ENCODE measurements at regions not wholly inside any gene's neighbourhood (a gene's known extent, or its start where the extent isn't known, plus 50 kb on each side); places are given as distances from the start of the nearest gene placed in this dataset.

DNA sequence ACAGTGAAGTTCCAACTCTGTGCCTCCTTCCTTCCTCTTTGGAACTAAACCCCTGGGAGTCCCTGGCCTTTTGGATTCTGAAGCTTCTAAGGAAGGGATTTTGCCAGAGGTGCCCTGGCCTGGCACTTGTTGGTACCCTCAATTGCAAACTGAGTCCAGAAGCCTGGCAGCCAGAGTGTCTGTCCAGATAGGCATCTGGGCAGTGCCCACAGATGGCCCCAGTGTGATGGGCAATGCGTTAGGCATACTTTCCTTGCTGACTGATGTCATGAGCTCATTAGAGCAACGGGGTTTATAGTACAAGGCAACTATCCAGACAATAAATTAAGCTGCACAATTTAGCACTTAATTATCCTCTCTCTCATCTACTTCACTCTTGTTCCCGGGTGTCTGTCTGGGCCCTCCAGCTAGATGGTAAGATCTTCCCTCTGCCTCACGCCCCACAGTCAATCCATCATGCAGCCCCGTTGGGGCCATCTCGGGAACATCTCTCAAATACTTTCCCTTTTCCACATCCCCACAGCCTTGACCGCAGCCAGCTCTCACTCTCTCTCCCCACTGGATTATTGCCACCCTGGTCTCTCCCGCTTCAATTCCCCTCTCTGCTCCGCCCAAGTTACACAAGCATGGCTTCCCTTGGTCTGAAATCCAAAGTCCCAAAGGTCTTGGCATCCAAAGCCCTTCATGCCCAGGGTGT lies 157.5 kb upstream of the SMIM23 start:
- TF ChIP-seq, protein P1, sequence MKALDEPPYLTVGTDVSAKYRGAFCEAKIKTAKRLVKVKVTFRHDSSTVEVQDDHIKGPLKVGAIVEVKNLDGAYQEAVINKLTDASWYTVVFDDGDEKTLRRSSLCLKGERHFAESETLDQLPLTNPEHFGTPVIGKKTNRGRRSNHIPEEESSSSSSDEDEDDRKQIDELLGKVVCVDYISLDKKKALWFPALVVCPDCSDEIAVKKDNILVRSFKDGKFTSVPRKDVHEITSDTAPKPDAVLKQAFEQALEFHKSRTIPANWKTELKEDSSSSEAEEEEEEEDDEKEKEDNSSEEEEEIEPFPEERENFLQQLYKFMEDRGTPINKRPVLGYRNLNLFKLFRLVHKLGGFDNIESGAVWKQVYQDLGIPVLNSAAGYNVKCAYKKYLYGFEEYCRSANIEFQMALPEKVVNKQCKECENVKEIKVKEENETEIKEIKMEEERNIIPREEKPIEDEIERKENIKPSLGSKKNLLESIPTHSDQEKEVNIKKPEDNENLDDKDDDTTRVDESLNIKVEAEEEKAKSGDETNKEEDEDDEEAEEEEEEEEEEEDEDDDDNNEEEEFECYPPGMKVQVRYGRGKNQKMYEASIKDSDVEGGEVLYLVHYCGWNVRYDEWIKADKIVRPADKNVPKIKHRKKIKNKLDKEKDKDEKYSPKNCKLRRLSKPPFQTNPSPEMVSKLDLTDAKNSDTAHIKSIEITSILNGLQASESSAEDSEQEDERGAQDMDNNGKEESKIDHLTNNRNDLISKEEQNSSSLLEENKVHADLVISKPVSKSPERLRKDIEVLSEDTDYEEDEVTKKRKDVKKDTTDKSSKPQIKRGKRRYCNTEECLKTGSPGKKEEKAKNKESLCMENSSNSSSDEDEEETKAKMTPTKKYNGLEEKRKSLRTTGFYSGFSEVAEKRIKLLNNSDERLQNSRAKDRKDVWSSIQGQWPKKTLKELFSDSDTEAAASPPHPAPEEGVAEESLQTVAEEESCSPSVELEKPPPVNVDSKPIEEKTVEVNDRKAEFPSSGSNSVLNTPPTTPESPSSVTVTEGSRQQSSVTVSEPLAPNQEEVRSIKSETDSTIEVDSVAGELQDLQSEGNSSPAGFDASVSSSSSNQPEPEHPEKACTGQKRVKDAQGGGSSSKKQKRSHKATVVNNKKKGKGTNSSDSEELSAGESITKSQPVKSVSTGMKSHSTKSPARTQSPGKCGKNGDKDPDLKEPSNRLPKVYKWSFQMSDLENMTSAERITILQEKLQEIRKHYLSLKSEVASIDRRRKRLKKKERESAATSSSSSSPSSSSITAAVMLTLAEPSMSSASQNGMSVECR (CRISPR knock-in tag; IDR thresholded peaks at IDR 0.05; ENCODE audit: borderline replicate concordance), result no peak
- TF ChIP-seq FOXP1 (CRISPR knock-in tag; IDR thresholded peaks at IDR 0.05; ENCODE audit: borderline replicate concordance) (no peak), ATF1 (CRISPR knock-in tag; IDR thresholded peaks at IDR 0.05) (no peak), ZNF219 (CRISPR knock-in tag; IDR thresholded peaks at IDR 0.05; ENCODE audit: borderline replicate concordance) (no peak), MYBL2 (CRISPR knock-in tag; IDR thresholded peaks at IDR 0.05) (no peak), PRDM15 (CRISPR knock-in tag; IDR thresholded peaks at IDR 0.05) (no peak), HMGA2 (CRISPR knock-in tag; IDR thresholded peaks at IDR 0.05) (no peak), ZNF138 (CRISPR knock-in tag; conservative IDR thresholded peaks at IDR 0.05) (no peak), ETV6 (CRISPR knock-in tag; IDR thresholded peaks at IDR 0.05) (no peak), ZNF416 (CRISPR knock-in tag; IDR thresholded peaks at IDR 0.05) (no peak)
- TF ChIP-seq, protein P2, sequence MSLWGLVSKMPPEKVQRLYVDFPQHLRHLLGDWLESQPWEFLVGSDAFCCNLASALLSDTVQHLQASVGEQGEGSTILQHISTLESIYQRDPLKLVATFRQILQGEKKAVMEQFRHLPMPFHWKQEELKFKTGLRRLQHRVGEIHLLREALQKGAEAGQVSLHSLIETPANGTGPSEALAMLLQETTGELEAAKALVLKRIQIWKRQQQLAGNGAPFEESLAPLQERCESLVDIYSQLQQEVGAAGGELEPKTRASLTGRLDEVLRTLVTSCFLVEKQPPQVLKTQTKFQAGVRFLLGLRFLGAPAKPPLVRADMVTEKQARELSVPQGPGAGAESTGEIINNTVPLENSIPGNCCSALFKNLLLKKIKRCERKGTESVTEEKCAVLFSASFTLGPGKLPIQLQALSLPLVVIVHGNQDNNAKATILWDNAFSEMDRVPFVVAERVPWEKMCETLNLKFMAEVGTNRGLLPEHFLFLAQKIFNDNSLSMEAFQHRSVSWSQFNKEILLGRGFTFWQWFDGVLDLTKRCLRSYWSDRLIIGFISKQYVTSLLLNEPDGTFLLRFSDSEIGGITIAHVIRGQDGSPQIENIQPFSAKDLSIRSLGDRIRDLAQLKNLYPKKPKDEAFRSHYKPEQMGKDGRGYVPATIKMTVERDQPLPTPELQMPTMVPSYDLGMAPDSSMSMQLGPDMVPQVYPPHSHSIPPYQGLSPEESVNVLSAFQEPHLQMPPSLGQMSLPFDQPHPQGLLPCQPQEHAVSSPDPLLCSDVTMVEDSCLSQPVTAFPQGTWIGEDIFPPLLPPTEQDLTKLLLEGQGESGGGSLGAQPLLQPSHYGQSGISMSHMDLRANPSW (CRISPR knock-in tag; conservative IDR thresholded peaks at IDR 0.05; ENCODE audit: low read depth), result no peak
- H3K4me3 Mint-ChIP-seq, result no peak overlapping the region
- CTCF ChIA-PET, result interaction anchor here (0.8 to 1.5 kb wide), 2 partner anchors 53 to 209 kb away, joined by 3 to 6 read pairs; partner anchors contain the start of gene FGF18
- no peaks in the 10 kb centered on the region for H3K9me3 Mint-ChIP-seq
- peaks cover 88% of the 10 kb centered on the region for H3K27me3 Mint-ChIP-seq (ENCODE audit: low read depth)
- peaks cover 43% of the 10 kb centered on the region for H3K4me1 Mint-ChIP-seq
- no peak overlapping the region for H3K27ac Mint-ChIP-seq
- ATAC-seq, result no peak
- DNase-seq (ENCODE audit: low spot score), result no peak
- POLR2A ChIA-PET, result no interaction called here
- H3K36me3 Mint-ChIP-seq, result no peaks in the 10 kb centered on the region

GRCh38 chr5:171628633-171628974 lies 157.0 kb upstream of the SMIM23 start:
- no peaks in the 10 kb centered on the region for H3K9me3 Mint-ChIP-seq
- ATAC-seq, result no peak
- ChIA-PET CTCF (interaction anchor here (0.8 to 2.2 kb wide), 3 partner anchors 13 to 210 kb away, joined by 3 to 8 read pairs (median 6); partner anchors contain the start of gene FGF18), POLR2A (no interaction called here)
- no peak overlapping the region for H3K27ac Mint-ChIP-seq
- no peak for DNase-seq (ENCODE audit: low spot score)
- H3K36me3 Mint-ChIP-seq, result no peaks in the 10 kb centered on the region
- peaks cover 82% of the 10 kb centered on the region for H3K27me3 Mint-ChIP-seq (ENCODE audit: low read depth)
- no peak overlapping the region for H3K4me3 Mint-ChIP-seq
- H3K4me1 Mint-ChIP-seq, result peaks cover 38% of the 10 kb centered on the region
- TF ChIP-seq FOXP1 (CRISPR knock-in tag; IDR thresholded peaks at IDR 0.05; ENCODE audit: borderline replicate concordance) (no peak), FOXJ3 (CRISPR knock-in tag; IDR thresholded peaks at IDR 0.05; ENCODE audit: borderline replicate concordance) (no peak), KAT7 (CRISPR knock-in tag; IDR thresholded peaks at IDR 0.05; ENCODE audit: borderline replicate concordance) (no peak), HMGA2 (CRISPR knock-in tag; IDR thresholded peaks at IDR 0.05) (no peak), JUN (CRISPR knock-in tag; IDR thresholded peaks at IDR 0.05) (no peak)
- TF ChIP-seq, protein P3, sequence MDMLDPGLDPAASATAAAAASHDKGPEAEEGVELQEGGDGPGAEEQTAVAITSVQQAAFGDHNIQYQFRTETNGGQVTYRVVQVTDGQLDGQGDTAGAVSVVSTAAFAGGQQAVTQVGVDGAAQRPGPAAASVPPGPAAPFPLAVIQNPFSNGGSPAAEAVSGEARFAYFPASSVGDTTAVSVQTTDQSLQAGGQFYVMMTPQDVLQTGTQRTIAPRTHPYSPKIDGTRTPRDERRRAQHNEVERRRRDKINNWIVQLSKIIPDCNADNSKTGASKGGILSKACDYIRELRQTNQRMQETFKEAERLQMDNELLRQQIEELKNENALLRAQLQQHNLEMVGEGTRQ (CRISPR knock-in tag; IDR thresholded peaks at IDR 0.05), result no peak
- TF ChIP-seq, protein P4, sequence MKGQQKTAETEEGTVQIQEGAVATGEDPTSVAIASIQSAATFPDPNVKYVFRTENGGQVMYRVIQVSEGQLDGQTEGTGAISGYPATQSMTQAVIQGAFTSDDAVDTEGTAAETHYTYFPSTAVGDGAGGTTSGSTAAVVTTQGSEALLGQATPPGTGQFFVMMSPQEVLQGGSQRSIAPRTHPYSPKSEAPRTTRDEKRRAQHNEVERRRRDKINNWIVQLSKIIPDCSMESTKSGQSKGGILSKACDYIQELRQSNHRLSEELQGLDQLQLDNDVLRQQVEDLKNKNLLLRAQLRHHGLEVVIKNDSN (CRISPR knock-in tag; IDR thresholded peaks at IDR 0.05), result no peak
- TF ChIP-seq, protein P5, sequence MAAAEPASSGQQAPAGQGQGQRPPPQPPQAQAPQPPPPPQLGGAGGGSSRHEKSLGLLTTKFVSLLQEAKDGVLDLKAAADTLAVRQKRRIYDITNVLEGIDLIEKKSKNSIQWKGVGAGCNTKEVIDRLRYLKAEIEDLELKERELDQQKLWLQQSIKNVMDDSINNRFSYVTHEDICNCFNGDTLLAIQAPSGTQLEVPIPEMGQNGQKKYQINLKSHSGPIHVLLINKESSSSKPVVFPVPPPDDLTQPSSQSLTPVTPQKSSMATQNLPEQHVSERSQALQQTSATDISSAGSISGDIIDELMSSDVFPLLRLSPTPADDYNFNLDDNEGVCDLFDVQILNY (CRISPR knock-in tag; IDR thresholded peaks at IDR 0.05), result no peak
- TF ChIP-seq, protein P6, sequence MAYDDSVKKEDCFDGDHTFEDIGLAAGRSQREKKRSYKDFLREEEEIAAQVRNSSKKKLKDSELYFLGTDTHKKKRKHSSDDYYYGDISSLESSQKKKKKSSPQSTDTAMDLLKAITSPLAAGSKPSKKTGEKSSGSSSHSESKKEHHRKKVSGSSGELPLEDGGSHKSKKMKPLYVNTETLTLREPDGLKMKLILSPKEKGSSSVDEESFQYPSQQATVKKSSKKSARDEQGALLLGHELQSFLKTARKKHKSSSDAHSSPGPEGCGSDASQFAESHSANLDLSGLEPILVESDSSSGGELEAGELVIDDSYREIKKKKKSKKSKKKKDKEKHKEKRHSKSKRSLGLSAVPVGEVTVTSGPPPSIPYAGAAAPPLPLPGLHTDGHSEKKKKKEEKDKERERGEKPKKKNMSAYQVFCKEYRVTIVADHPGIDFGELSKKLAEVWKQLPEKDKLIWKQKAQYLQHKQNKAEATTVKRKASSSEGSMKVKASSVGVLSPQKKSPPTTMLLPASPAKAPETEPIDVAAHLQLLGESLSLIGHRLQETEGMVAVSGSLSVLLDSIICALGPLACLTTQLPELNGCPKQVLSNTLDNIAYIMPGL (CRISPR knock-in tag; IDR thresholded peaks at IDR 0.05), result no peak

All from WTC11 (cell line).